OCI-LY1 (cell line): ENCODE measurements at regions not wholly inside any gene's neighbourhood (a gene's known extent, or its start where the extent isn't known, plus 50 kb on each side); places are given as distances from the start of the nearest gene placed in this dataset.

ENCODE experiments used
- H2AFZ ChIP-seq: fragments of 200-600 bp; sonication (generic), shearing (Covaris generic); 2 replicates; pipeline ENCODE4 v1.6.0; 2014; ENCODE audit warnings: antibody characterized with exemption, mild to moderate bottlenecking, low read length
- H3F3A ChIP-seq: fragments of 200-600 bp; sonication (generic), shearing (Covaris generic); 2 replicates; pipeline ENCODE4 v1.6.0; 2014; ENCODE audit warnings: mild to moderate bottlenecking, antibody characterized with exemption, low read length, moderate library complexity; ENCODE audit not compliant: insufficient read depth
- H3K27ac ChIP-seq: fragments of 200-600 bp; sonication (generic); 2 replicates; pipeline ENCODE4 v1.5.1; 2014; ENCODE audit warnings: low read length, mixed run types, mild to moderate bottlenecking, low read depth; ENCODE audit not compliant: poor library complexity, severe bottlenecking
- H3K27me3 ChIP-seq: fragments of 200-600 bp; sonication (generic); 2 replicates; pipeline ENCODE4 v1.6.0; 2014; ENCODE audit warnings: antibody characterized with exemption, mild to moderate bottlenecking, low read length, moderate library complexity; ENCODE audit not compliant: insufficient read depth
- H3K36me3 ChIP-seq: fragments of 200-600 bp; sonication (generic); 2 replicates; pipeline ENCODE4 v1.6.1; 2014; ENCODE audit warnings: mild to moderate bottlenecking, antibody characterized with exemption, low read length, moderate library complexity, mixed read lengths; ENCODE audit not compliant: insufficient read depth
- H3K4me1 ChIP-seq: fragments of 200-600 bp; sonication (generic); 2 replicates; pipeline ENCODE4 v1.5.1; 2014; ENCODE audit warnings: mild to moderate bottlenecking, low read length, moderate library complexity; ENCODE audit not compliant: insufficient read depth, severe bottlenecking
- H3K4me2 ChIP-seq: fragments of 200-600 bp; sonication (generic), shearing (Covaris generic); 2 replicates; pipeline ENCODE4 v1.6.1; 2014; ENCODE audit warnings: low read length
- H3K4me3 ChIP-seq: fragments of 200-600 bp; sonication (generic); 2 replicates; pipeline ENCODE4 v1.5.1; 2014; ENCODE audit warnings: low read length, low read depth, mild to moderate bottlenecking, mixed read lengths; ENCODE audit not compliant: poor library complexity, severe bottlenecking
- H3K79me2 ChIP-seq: fragments of 200-600 bp; shearing (Covaris generic); 2 replicates; pipeline ENCODE4 v1.6.1; 2016; ENCODE audit warnings: mixed run types, low read length, mixed read lengths; ENCODE audit not compliant: insufficient read depth
- H3K9ac ChIP-seq: fragments of 200-600 bp; sonication (generic), shearing (Covaris generic); 2 replicates; pipeline ENCODE4 v1.6.1; 2014; ENCODE audit warnings: mild to moderate bottlenecking, low read length, mixed read lengths
- H3K9me2 ChIP-seq: fragments of 200-600 bp; sonication (generic), shearing (Covaris generic); 2 replicates; pipeline ENCODE4 v1.6.1; 2014; ENCODE audit warnings: low read depth, mild to moderate bottlenecking, low read length, mixed read lengths
- H3K9me3 ChIP-seq: fragments of 200-600 bp; shearing (Covaris generic); 2 replicates; pipeline ENCODE4 v1.6.1; 2014; ENCODE audit warnings: low read length, mixed read lengths
- H4K20me1 ChIP-seq: fragments of 200-600 bp; sonication (generic), shearing (Covaris generic); 2 replicates; pipeline ENCODE4 v1.6.0; 2016; ENCODE audit warnings: mild to moderate bottlenecking, low read length; ENCODE audit not compliant: insufficient read depth
- CTCF ChIP-seq: fragments of 200-600 bp; sonication (generic), shearing (Covaris generic); IDR thresholded peaks from 2 replicates; pipeline ENCODE4 v1.5.1; 2017; ENCODE audit warnings: mild to moderate bottlenecking, antibody characterized with exemption, low read length, moderate library complexity, mixed read lengths
- EZH2 ChIP-seq: fragments of 200-600 bp; sonication (generic), shearing (Covaris generic); IDR thresholded peaks from 2 replicates; pipeline ENCODE4 v1.8.0; 2017; ENCODE audit warnings: borderline replicate concordance, mixed run types, mild to moderate bottlenecking, antibody characterized with exemption, low read length, moderate library complexity, mixed read lengths

- H2AFZ ChIP-seq: no peak overlapping the region
- H4K20me1 ChIP-seq: no peaks in the 10 kb centered on the region
- H3K4me2 ChIP-seq: no peak overlapping the region
- no peak overlapping the region for H3K27ac ChIP-seq
- TF ChIP-seq EZH2: no peak
- TF ChIP-seq CTCF: no peak
- no peaks in the 10 kb centered on the region for H3K4me1 ChIP-seq
- H3K36me3 ChIP-seq: no peaks in the 10 kb centered on the region
- H3K4me3 ChIP-seq: no peak overlapping the region
- H3K27me3 ChIP-seq: no peaks in the 10 kb centered on the region
- H3K9me3 ChIP-seq: no peaks in the 10 kb centered on the region
- H3K79me2 ChIP-seq: no peaks in the 10 kb centered on the region
- H3K9ac ChIP-seq: no peak overlapping the region
- H3K9me2 ChIP-seq: no peaks in the 10 kb centered on the region
- H3F3A ChIP-seq: no peaks in the 10 kb centered on the region
These were observed 194.4 kb downstream of the TMA16 start for GRCh38 chr4:163688856-163689255.

GRCh38 chr4:163693211-163693610 lies 198.7 kb downstream of the TMA16 start:
- Histone ChIP-seq H3K4me2 (no peak overlapping the region), H3K9ac (no peak overlapping the region)

DNA sequence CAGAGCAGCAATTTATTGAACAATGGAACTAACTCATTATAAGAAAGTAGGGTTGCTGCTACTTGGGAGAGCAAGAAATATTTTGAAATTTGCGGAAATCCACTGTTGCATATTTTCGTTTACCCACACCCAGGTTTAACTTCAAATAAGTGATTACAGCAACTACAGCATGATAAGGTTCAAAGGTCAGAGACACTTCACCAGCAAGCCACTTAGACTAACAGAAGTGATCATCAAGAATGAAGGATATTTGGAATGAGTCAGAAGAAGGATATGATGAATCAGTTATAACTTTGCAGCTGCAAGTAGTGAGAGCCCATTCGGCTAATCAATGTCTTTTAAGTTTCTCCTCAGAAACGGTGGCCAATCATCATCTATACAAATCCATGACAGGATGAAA lies 199.3 kb downstream of the TMA16 start:
- H3K9me2 ChIP-seq: no peaks in the 10 kb centered on the region
- H3K79me2 ChIP-seq: no peaks in the 10 kb centered on the region
- no peaks in the 10 kb centered on the region for H3K27me3 ChIP-seq
- H3F3A ChIP-seq: no peaks in the 10 kb centered on the region
- no peaks in the 10 kb centered on the region for H3K36me3 ChIP-seq
- H3K9ac ChIP-seq: no peak overlapping the region
- no peak overlapping the region for H2AFZ ChIP-seq
- no peak overlapping the region for H3K27ac ChIP-seq
- H4K20me1 ChIP-seq: no peaks in the 10 kb centered on the region
- H3K4me3 ChIP-seq: no peak overlapping the region
- TF ChIP-seq EZH2: no peak
- TF ChIP-seq CTCF: no peak
- no peaks in the 10 kb centered on the region for H3K9me3 ChIP-seq
- H3K4me1 ChIP-seq: no peaks in the 10 kb centered on the region
- no peak overlapping the region for H3K4me2 ChIP-seq

More at GRCh38 chr4:163693211-163693610, 198.7 kb downstream of the TMA16 start:
- no peak for TF ChIP-seq EZH2
- TF ChIP-seq CTCF: no peak
- no peaks in the 10 kb centered on the region for H3K4me1 ChIP-seq
- no peaks in the 10 kb centered on the region for H3K9me3 ChIP-seq
- H3K36me3 ChIP-seq: no peaks in the 10 kb centered on the region
- H3K27ac ChIP-seq: no peak overlapping the region
- H3K27me3 ChIP-seq: no peaks in the 10 kb centered on the region
- H2AFZ ChIP-seq: no peak overlapping the region
- H3K9me2 ChIP-seq: no peaks in the 10 kb centered on the region
- no peaks in the 10 kb centered on the region for H4K20me1 ChIP-seq
- H3K79me2 ChIP-seq: no peaks in the 10 kb centered on the region
- no peaks in the 10 kb centered on the region for H3F3A ChIP-seq
- no peak overlapping the region for H3K4me3 ChIP-seq
